BLaER1 treated with 17β-estradiol and CSF1 and Interleukin-3, amounts not matched to agents 10 nM and 100 nM (cell line): ENCODE measurements at regions not wholly inside any gene's neighbourhood (a gene's known extent, or its start where the extent isn't known, plus 50 kb on each side); places are given as distances from the start of the nearest gene placed in this dataset.
"Not testable (repeated sequence)": the region's sequence is repeated elsewhere in the genome, so short reads cannot be mapped to it uniquely, and the experiment has no call there.

Experiments used
- H3K27ac ChIP-seq, 11 experiments: shearing (Covaris generic); formaldehyde crosslinking; 2 replicates each; pipeline ENCODE4 v1.8.1; 2022
- H3K27me3 ChIP-seq, 11 experiments: shearing (Covaris generic); formaldehyde crosslinking; 2 replicates each; pipeline ENCODE4 v1.8.1; 2022
- H3K36me3 ChIP-seq, 11 experiments: shearing (Covaris generic); formaldehyde crosslinking; 2 replicates each; pipeline ENCODE4 v1.8.1; 2022
- H3K4me1 ChIP-seq, 10 experiments: shearing (Covaris generic); formaldehyde crosslinking; 2 replicates each; pipeline ENCODE4 v1.8.1; 2022
- H3K4me2 ChIP-seq, 11 experiments: shearing (Covaris generic); formaldehyde crosslinking; 2 replicates each; pipeline ENCODE4 v1.8.1; 2022
- H3K4me3 ChIP-seq, 10 experiments: shearing (Covaris generic); formaldehyde crosslinking; 2 replicates each; pipeline ENCODE4 v1.8.1; 2022
- H3K9ac ChIP-seq, 11 experiments: shearing (Covaris generic); formaldehyde crosslinking; 2 replicates each; pipeline ENCODE4 v1.8.1; 2022
- H3K9me3 ChIP-seq, 11 experiments: shearing (Covaris generic); formaldehyde crosslinking; replicated peaks in 1 of 11; 2 replicates each; pipeline ENCODE4 v1.8.1; 2022
- H4K20me1 ChIP-seq, 11 experiments: shearing (Covaris generic); formaldehyde crosslinking; 2 replicates each; pipeline ENCODE4 v1.8.1; 2022
- Cebpa-rat ChIP-seq, 11 experiments: shearing (Covaris generic); IDR thresholded peaks; 2 replicates each; pipeline ENCODE4 v1.8.1; 2022

- Histone ChIP-seq H3K4me1 (no peaks in the 10 kb centered on the region), H3K9ac (no peak overlapping the region), H4K20me1 (peaks cover 0 to 10% (median 0%) of the 10 kb centered on the region in 11 experiments; a peak in 1 of 22 replicates), H3K27me3 (peaks cover 95 to 100% (median 100%) of the 10 kb centered on the region in 11 experiments), H3K4me3 (no peak overlapping the region), H3K27ac (no peak overlapping the region), H3K9me3 (peaks cover 15 to 19% (median 15%) of the 10 kb centered on the region in 11 experiments), H3K36me3 (no peaks in the 10 kb centered on the region), H3K4me2 (no peak overlapping the region)
- TF ChIP-seq Cebpa-rat (IDR thresholded peaks at IDR 0.05), result no peak
These were observed 141.9 kb upstream of the STK26 start for GRCh38 chrX:131881194-131881593.

DNA sequence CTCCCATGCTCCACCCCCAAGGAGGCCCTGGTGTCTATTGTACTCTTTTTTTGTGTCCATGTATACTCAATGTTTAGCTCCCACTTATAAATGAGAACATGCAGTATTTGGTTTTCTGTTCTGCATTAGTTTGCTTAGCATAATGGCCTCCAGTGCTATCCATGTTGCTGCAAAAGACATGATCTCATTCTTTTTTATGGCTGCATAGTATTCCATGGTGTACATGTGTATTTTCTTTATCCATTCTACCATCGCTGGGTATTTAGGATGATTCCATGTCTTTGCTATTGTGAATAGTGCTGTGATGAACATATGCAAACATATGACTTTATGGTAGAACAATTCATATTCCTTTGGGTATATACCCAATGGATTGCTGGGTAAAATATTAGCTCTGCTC is 138.1 kb upstream of the STK26 start:
- not testable (repeated sequence) for H3K27ac ChIP-seq, H3K36me3 ChIP-seq, H3K4me3 ChIP-seq, H3K4me2 ChIP-seq, H3K9ac ChIP-seq, H3K4me1 ChIP-seq
- H4K20me1 ChIP-seq, result peaks cover 0 to 10% (median 0%) of the 10 kb centered on the region in 11 experiments; a peak in 2 of 22 replicates
- peaks cover 17 to 31% (median 20%) of the 10 kb centered on the region in 11 experiments for H3K9me3 ChIP-seq
- peaks cover 88 to 99% (median 97%) of the 10 kb centered on the region in 11 experiments for H3K27me3 ChIP-seq

GRCh38 chrX:131893857-131894256 is 129.2 kb upstream of the STK26 start:
- H3K9ac ChIP-seq, H3K4me3 ChIP-seq, H3K36me3 ChIP-seq, H3K27ac ChIP-seq, H3K4me2 ChIP-seq, H4K20me1 ChIP-seq, H3K4me1 ChIP-seq: not testable (repeated sequence)
- Histone ChIP-seq H3K27me3 (peaks cover 88 to 100% (median 97%) of the 10 kb centered on the region in 11 experiments), H3K9me3 (peaks cover 0 to 20% (median 4%) of the 10 kb centered on the region in 11 experiments; a peak in 4 of 22 replicates)

GRCh38 chrX:131894995-131895394 is 128.1 kb upstream of the STK26 start:
- Histone ChIP-seq H4K20me1 (peaks cover 0 to under 1% (median 0%) of the 10 kb centered on the region in 11 experiments; a peak in 2 of 22 replicates), H3K9ac (no peak overlapping the region), H3K36me3 (no peaks in the 10 kb centered on the region), H3K4me1 (no peaks in the 10 kb centered on the region), H3K27me3 (peaks cover 93 to 100% (median 97%) of the 10 kb centered on the region in 11 experiments), H3K4me3 (no peak overlapping the region), H3K9me3 (peaks cover 0 to 20% (median 4%) of the 10 kb centered on the region in 11 experiments; a peak in 4 of 22 replicates), H3K4me2 (no peak overlapping the region), H3K27ac (no peak overlapping the region)
- no peak for TF ChIP-seq Cebpa-rat (IDR thresholded peaks at IDR 0.05)

DNA sequence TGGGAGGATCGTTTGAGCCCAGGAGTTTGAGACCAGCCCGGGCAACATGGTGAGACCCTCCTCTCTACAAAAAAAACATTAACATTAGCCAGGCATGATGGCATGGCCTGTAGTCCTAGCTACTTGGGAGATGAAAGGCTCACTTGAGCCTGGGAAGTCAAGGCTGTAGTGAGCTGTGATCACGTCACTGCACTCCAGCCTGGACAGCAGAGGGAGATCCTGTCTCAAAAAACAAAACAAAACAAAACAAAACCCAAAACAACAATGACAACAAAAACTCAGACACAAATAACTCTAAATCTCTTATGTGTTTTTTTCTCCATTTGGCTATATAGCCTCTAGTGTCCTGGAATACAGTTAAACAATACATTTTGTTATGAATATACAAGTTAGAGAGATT is 127.3 kb upstream of the STK26 start:
- Histone ChIP-seq H4K20me1 (peaks cover 0 to 6% (median 0%) of the 10 kb centered on the region in 11 experiments; a peak in 2 of 22 replicates), H3K4me3 (no peak overlapping the region), H3K36me3 (no peaks in the 10 kb centered on the region), H3K27ac (no peak overlapping the region), H3K9me3 (peaks cover 0 to 20% (median 4%) of the 10 kb centered on the region in 11 experiments; a peak in 4 of 22 replicates), H3K27me3 (peaks cover 93 to 100% (median 97%) of the 10 kb centered on the region in 11 experiments), H3K4me1 (no peaks in the 10 kb centered on the region), H3K9ac (no peak overlapping the region), H3K4me2 (no peak overlapping the region)
- no peak for TF ChIP-seq Cebpa-rat (IDR thresholded peaks at IDR 0.05)

DNA sequence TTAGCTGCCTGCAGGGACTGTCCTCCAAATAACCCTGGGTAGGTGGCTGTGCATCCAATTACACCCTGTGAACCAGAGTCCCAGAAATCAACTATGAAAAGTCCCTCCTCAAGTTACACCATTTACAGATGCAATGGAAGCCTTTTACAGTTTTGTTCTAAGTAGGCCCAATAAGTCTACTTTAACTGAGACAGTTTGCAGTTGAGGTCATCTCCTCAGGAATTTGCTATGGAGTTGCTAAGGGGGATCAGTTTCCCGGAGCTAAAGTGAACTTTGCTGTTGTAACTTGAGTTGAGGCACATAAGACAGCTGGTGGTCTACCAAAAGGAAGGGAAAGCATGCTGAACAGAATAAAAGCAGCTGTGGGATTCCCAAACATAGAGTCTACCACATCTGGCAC is 121.6 kb upstream of the STK26 start:
- Histone ChIP-seq H3K36me3 (no peaks in the 10 kb centered on the region), H3K9me3 (peaks cover 0 to 10% (median 0%) of the 10 kb centered on the region in 11 experiments; a peak in 2 of 22 replicates), H3K4me1 (no peaks in the 10 kb centered on the region), H3K4me2 (no peak overlapping the region), H3K27ac (no peak overlapping the region), H3K9ac (no peak overlapping the region), H3K4me3 (no peak overlapping the region), H3K27me3 (peaks cover 98 to 100% (median 100%) of the 10 kb centered on the region in 11 experiments), H4K20me1 (peaks cover 0 to 6% (median 0%) of the 10 kb centered on the region in 11 experiments; a peak in 1 of 22 replicates)
- TF ChIP-seq Cebpa-rat (IDR thresholded peaks at IDR 0.05), result no peak

DNA sequence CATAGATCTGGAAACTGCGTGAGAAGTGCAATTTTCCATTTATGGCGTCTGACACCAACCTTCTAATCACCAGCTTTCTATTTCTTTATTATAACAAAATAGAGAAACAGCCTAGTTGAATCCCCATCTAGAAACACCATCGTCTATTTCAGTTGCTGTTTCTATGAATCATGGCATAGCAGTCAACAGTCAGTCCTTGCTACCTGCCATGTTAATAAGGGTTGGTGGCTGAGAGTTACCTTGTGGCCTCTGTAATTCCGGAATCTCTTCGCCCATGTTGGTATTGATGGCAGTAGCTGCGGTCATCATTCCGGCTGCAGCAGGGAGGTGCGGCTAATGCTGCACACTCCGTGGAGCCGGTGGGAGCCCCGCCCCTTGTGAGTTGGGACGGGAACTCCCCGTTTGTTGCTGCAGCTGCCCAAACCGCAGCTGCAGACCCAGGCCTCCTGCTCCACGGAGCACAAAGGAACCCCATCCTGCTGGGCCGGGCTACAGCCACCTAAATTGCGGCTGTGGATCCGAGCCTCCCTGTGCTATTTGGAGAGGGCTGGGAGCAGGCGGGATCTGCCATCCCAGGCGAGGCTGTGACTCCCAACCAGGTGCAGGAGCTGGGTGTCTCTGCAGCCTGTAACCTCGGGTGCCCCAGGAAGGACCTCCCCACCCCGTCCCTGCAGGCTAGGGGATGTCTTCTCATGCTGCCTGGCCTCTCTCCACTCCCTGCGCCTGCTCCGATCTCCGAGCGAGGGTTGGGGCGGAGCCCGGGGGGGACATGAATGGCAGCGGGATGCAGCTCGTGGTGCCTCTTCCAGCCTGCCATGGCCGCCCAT is 115.4 kb upstream of the STK26 start:
- no peak overlapping the region for H3K4me3 ChIP-seq
- H3K9me3 ChIP-seq, result peaks cover 0 to 26% (median 4%) of the 10 kb centered on the region in 11 experiments; a peak in 10 of 22 replicates
- no peak overlapping the region for H3K4me2 ChIP-seq
- no peak for TF ChIP-seq Cebpa-rat (IDR thresholded peaks at IDR 0.05)
- H3K27me3 ChIP-seq, result peaks cover 95 to 100% (median 96%) of the 10 kb centered on the region in 11 experiments
- H3K9ac ChIP-seq, result no peak overlapping the region
- no peak overlapping the region for H3K27ac ChIP-seq
- no peaks in the 10 kb centered on the region for H3K36me3 ChIP-seq
- peaks cover 0 to 8% (median 0%) of the 10 kb centered on the region in 11 experiments; a peak in 4 of 22 replicates for H4K20me1 ChIP-seq
- H3K4me1 ChIP-seq, result no peaks in the 10 kb centered on the region

DNA sequence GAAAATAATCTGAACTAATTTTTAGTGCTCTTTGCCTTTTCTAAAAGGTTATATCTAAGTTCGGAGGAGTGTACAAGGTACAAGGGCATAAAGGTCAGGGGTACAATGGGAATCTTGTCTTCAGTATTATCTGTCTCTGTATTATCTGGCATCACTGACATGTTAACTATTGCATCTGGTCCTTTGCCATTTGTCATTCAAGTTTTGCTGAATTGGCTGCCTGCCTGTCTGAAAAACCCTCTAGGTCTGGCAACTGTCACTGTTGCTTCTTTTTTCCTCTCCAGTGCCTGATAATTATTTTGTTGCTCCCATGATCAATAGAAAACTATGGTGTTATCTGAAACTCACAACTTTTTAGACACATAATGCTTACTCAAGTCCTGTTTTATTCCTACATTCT is 112.5 kb upstream of the STK26 start:
- Histone ChIP-seq H3K9ac (no peak overlapping the region), H3K4me3 (no peak overlapping the region), H3K4me1 (peaks cover 0 to 10% (median 0%) of the 10 kb centered on the region in 10 experiments; a peak in 4 of 20 replicates), H3K36me3 (no peaks in the 10 kb centered on the region), H3K9me3 (peaks cover 0 to 37% (median 13%) of the 10 kb centered on the region in 11 experiments; a peak in 12 of 22 replicates), H3K27ac (no peak overlapping the region), H3K4me2 (no peak overlapping the region), H3K27me3 (peaks cover 77 to 83% (median 80%) of the 10 kb centered on the region in 11 experiments), H4K20me1 (peaks cover 0 to 8% (median 0%) of the 10 kb centered on the region in 11 experiments; a peak in 4 of 22 replicates)
- TF ChIP-seq Cebpa-rat (IDR thresholded peaks at IDR 0.05), result no peak

GRCh38 chrX:131915488-131915887 is 107.6 kb upstream of the STK26 start:
- no peak for TF ChIP-seq Cebpa-rat (IDR thresholded peaks at IDR 0.05)
- H4K20me1 ChIP-seq, result no peaks in the 10 kb centered on the region; a peak in 1 of 22 replicates
- 0 out of 22 replicates have a peak overlapping the region, but pooled peaks of 1 of the 11 experiments have one; percentile 12 for H3K4me2 ChIP-seq
- H3K4me3 ChIP-seq, result no peak overlapping the region
- no peak overlapping the region for H3K27ac ChIP-seq
- H3K27me3 ChIP-seq, result peaks cover 77 to 83% (median 80%) of the 10 kb centered on the region in 11 experiments
- peaks cover 0 to 10% (median 0%) of the 10 kb centered on the region in 10 experiments; a peak in 4 of 20 replicates for H3K4me1 ChIP-seq
- no peaks in the 10 kb centered on the region for H3K36me3 ChIP-seq
- no peak overlapping the region for H3K9ac ChIP-seq
- peaks cover 0 to 22% (median 6%) of the 10 kb centered on the region in 11 experiments; a peak in 7 of 22 replicates for H3K9me3 ChIP-seq
